ENCODE measurements at regions not wholly inside any gene's neighbourhood (a gene's known extent, or its start where the extent isn't known, plus 50 kb on each side); places are given as distances from the start of the nearest gene placed in this dataset.
A peak's percentile ranks its signal among the peaks of the same experiment; 100 is the strongest.

- Histone ChIP-seq H3K4me1 (no peaks in the 10 kb centered on the region), H3K4me3 (no peak overlapping the region), H3K27ac (no peak overlapping the region), H3K36me3 (no peaks in the 10 kb centered on the region), H3K9me3 (no peaks in the 10 kb centered on the region), H3K27me3 (no peaks in the 10 kb centered on the region)
- no peak for TF ChIP-seq POLR2A (IDR thresholded peaks at IDR 0.05)
- no peak for TF ChIP-seq CTCF (IDR thresholded peaks at IDR 0.05)
- TF ChIP-seq POLR2AphosphoS5 (IDR thresholded peaks at IDR 0.05) = no peak
- intact Hi-C loops (cut with DNase I; ENCODE audit: low total_unique reads) = no loop called here
- no peak for DNase-seq (ENCODE audit: low spot score in 2 of 2)
Measured at GRCh38 chr2:105972246-105972645, 221.9 kb downstream of the UXS1 start.

- DNase-seq (ENCODE audit: low spot score in 2 of 2) = no peak
- Histone ChIP-seq H3K27ac (no peak overlapping the region), H3K9me3 (no peaks in the 10 kb centered on the region), H3K4me1 (no peaks in the 10 kb centered on the region), H3K27me3 (no peaks in the 10 kb centered on the region), H3K4me3 (no peak overlapping the region), H3K36me3 (no peaks in the 10 kb centered on the region)
- intact Hi-C loops (cut with DNase I; ENCODE audit: low total_unique reads) = no loop called here
- no peak for TF ChIP-seq POLR2AphosphoS5 (IDR thresholded peaks at IDR 0.05)
- TF ChIP-seq CTCF (IDR thresholded peaks at IDR 0.05) = no peak
- TF ChIP-seq POLR2A (IDR thresholded peaks at IDR 0.05) = no peak
Measured at GRCh38 chr2:105969552-105969951, 224.5 kb downstream of the UXS1 start.

GRCh38 chr2:105962221-105962620, 217.5 kb downstream of the NCK2 start:
- H3K27ac ChIP-seq = no peak overlapping the region
- DNase-seq (ENCODE audit: low spot score in 2 of 2) = no peak
- no peaks in the 10 kb centered on the region for H3K4me1 ChIP-seq
- H3K4me3 ChIP-seq = no peak overlapping the region
- H3K9me3 ChIP-seq = no peaks in the 10 kb centered on the region
- intact Hi-C loops (cut with DNase I; ENCODE audit: low total_unique reads) = loop anchor here (5.0 kb wide), 1 partner anchor 775 kb away; no protein-coding TSS in a partner anchor
- no peaks in the 10 kb centered on the region for H3K36me3 ChIP-seq
- TF ChIP-seq CTCF (IDR thresholded peaks at IDR 0.05) (no peak), POLR2A (IDR thresholded peaks at IDR 0.05) (no peak), POLR2AphosphoS5 (IDR thresholded peaks at IDR 0.05) (no peak)
- H3K27me3 ChIP-seq = no peaks in the 10 kb centered on the region

GRCh38 chr2:105961599-105962146, 217.0 kb downstream of the NCK2 start:
- H3K4me1 ChIP-seq = no peaks in the 10 kb centered on the region

GRCh38 chr2:105959357-105959756, 214.6 kb downstream of the NCK2 start:
- Histone ChIP-seq H3K36me3 (no peaks in the 10 kb centered on the region), H3K4me3 (no peak overlapping the region), H3K27ac (peak overlapping the region; percentile 29 to 48), H3K27me3 (no peaks in the 10 kb centered on the region), H3K4me1 (no peaks in the 10 kb centered on the region), H3K9me3 (no peaks in the 10 kb centered on the region)
- no peak for DNase-seq (ENCODE audit: low spot score in 2 of 2)
- intact Hi-C loops (cut with DNase I; ENCODE audit: low total_unique reads) = no loop called here
- no peak for TF ChIP-seq CTCF (IDR thresholded peaks at IDR 0.05)
- no peak for TF ChIP-seq POLR2A (IDR thresholded peaks at IDR 0.05)
- TF ChIP-seq POLR2AphosphoS5 (IDR thresholded peaks at IDR 0.05) = no peak

More at GRCh38 chr2:105961599-105962146, 217.0 kb downstream of the NCK2 start:
- Histone ChIP-seq H3K4me3 (no peak overlapping the region), H3K36me3 (no peaks in the 10 kb centered on the region), H3K27me3 (no peaks in the 10 kb centered on the region), H3K27ac (no peak overlapping the region), H3K9me3 (no peaks in the 10 kb centered on the region)
- TF ChIP-seq CTCF (IDR thresholded peaks at IDR 0.05) = no peak
- no peak for TF ChIP-seq POLR2A (IDR thresholded peaks at IDR 0.05)
- intact Hi-C loops (cut with DNase I; ENCODE audit: low total_unique reads) = loop anchor here (5.0 kb wide), 1 partner anchor 774 kb away; no protein-coding TSS in a partner anchor
- no peak for DNase-seq (ENCODE audit: low spot score in 2 of 2)
